HEK293 (cell line): ENCODE measurements at regions not wholly inside any gene's neighbourhood (a gene's known extent, or its start where the extent isn't known, plus 50 kb on each side); places are given as distances from the start of the nearest gene placed in this dataset.
"Not testable (repeated sequence)": the region's sequence is repeated elsewhere in the genome, so short reads cannot be mapped to it uniquely, and the experiment has no call there.

Experiments used
- CTCF ChIA-PET: fragments of 350-600 bp; formaldehyde crosslinking; extraction: SDS; loops from one replicate; lab custom pipeline; 2021; ENCODE audit warnings: antibody characterized with exemption; lab: Yijun Ruan, JAX
- POLR2A ChIA-PET: fragments of 300-600 bp; formaldehyde crosslinking; extraction: SDS; loops from one replicate; lab custom pipeline; 2020; ENCODE audit warnings: antibody characterized with exemption, inconsistent platforms; lab: Yijun Ruan, JAX
- H3K27ac ChIP-seq: fragments of 200-500 bp; sonication (Bioruptor generic); 2 replicates; pipeline ENCODE4 v1.5.1; 2014; ENCODE audit warnings: low read depth, low read length, control low read depth, inconsistent platforms; ENCODE audit errors: extremely low read depth
- H3K36me3 ChIP-seq, 2 experiments: fragments of 200-500 bp in 1 of 2; sonication (Bioruptor generic) in 1 of 2; 1 replicate in 1 of 2; 2 replicates in 1 of 2; pipeline ENCODE4 v1.5.1; 2014 to 2017; ENCODE audit warnings: inconsistent platforms in 2 of 2, low read length in 2 of 2; ENCODE audit not compliant: control insufficient read depth in 2 of 2, insufficient read depth in 1 of 2
- H3K4me1 ChIP-seq: fragments of 200-500 bp; sonication (Bioruptor generic); 2 replicates; pipeline ENCODE4 v1.5.1; 2014; ENCODE audit warnings: mild to moderate bottlenecking, low read length, inconsistent platforms; ENCODE audit not compliant: control insufficient read depth, insufficient read depth
- H3K4me3 ChIP-seq: 2 replicates; pipeline ENCODE4 v1.5.1; 2011; ENCODE audit warnings: low read depth, mild to moderate bottlenecking, control low read depth, low read length, moderate library complexity
- H3K9me3 ChIP-seq: fragments of 200-500 bp; sonication (Bioruptor generic); 2 replicates; pipeline ENCODE4 v1.5.1; 2014; ENCODE audit warnings: low read depth, low read length, inconsistent platforms; ENCODE audit not compliant: control insufficient read depth, insufficient read depth
- GLIS1 ChIP-seq: fragments of 450-650 bp; formaldehyde crosslinking; IDR thresholded peaks from 2 replicates; pipeline ENCODE4 v1.5.1; 2016; ENCODE audit warnings: missing biosample characterization, missing genetic modification characterization
- ZBTB48 ChIP-seq: fragments of 450-650 bp; formaldehyde crosslinking; IDR thresholded peaks from 2 replicates; pipeline ENCODE4 v1.5.1; 2016; ENCODE audit warnings: missing biosample characterization, missing genetic modification characterization
- ZBTB8A ChIP-seq: fragments of 450-650 bp; formaldehyde crosslinking; IDR thresholded peaks from 2 replicates; pipeline ENCODE4 v1.5.1; 2016; ENCODE audit warnings: missing biosample characterization, missing genetic modification characterization
- ZNF391 ChIP-seq: fragments of 450-650 bp; formaldehyde crosslinking; IDR thresholded peaks from 2 replicates; pipeline ENCODE4 v1.5.1; 2016; ENCODE audit warnings: low read depth, missing biosample characterization, missing genetic modification characterization, borderline replicate concordance
- ZNF518A ChIP-seq: fragments of 450-650 bp; formaldehyde crosslinking; conservative IDR thresholded peaks from 2 replicates; pipeline ENCODE4 v1.5.1; 2016; ENCODE audit warnings: low read depth, missing biosample characterization, missing genetic modification characterization
- ZNF624 ChIP-seq: fragments of 450-650 bp; formaldehyde crosslinking; IDR thresholded peaks from 2 replicates; pipeline ENCODE4 v1.5.1; 2017; ENCODE audit warnings: missing biosample characterization, missing genetic modification characterization
- ZNF830 ChIP-seq: fragments of 450-650 bp; IDR thresholded peaks from 2 replicates; pipeline ENCODE4 v1.5.0; 2018; ENCODE audit warnings: missing biosample characterization, missing genetic modification characterization, low read depth, mild to moderate bottlenecking, moderate library complexity
- ZNF837 ChIP-seq: fragments of 450-650 bp; formaldehyde crosslinking; IDR thresholded peaks from 2 replicates; pipeline ENCODE4 v1.5.1; 2016; ENCODE audit warnings: missing biosample characterization, missing genetic modification characterization
- TF ChIP-seq, protein P1 (sequence below): fragments of 450-650 bp; formaldehyde crosslinking; IDR thresholded peaks from 2 replicates; pipeline ENCODE4 v1.5.1; 2016; ENCODE audit warnings: missing biosample characterization, missing genetic modification characterization
- TF ChIP-seq, protein P2 (sequence below): fragments of 450-650 bp; formaldehyde crosslinking; IDR thresholded peaks from 2 replicates; pipeline ENCODE4 v1.5.1; 2016; ENCODE audit warnings: missing biosample characterization, missing genetic modification characterization
- TF ChIP-seq, protein P3 (sequence below): fragments of 450-650 bp; formaldehyde crosslinking; IDR thresholded peaks from 2 replicates; pipeline ENCODE4 v1.5.1; 2016; ENCODE audit warnings: missing biosample characterization, missing genetic modification characterization
- TF ChIP-seq, protein P4 (sequence below): fragments of 450-650 bp; formaldehyde crosslinking; IDR thresholded peaks from 2 replicates; pipeline ENCODE4 v1.5.1; 2017; ENCODE audit warnings: missing biosample characterization, mild to moderate bottlenecking, missing genetic modification characterization, moderate library complexity

- TF ChIP-seq, protein P1, sequence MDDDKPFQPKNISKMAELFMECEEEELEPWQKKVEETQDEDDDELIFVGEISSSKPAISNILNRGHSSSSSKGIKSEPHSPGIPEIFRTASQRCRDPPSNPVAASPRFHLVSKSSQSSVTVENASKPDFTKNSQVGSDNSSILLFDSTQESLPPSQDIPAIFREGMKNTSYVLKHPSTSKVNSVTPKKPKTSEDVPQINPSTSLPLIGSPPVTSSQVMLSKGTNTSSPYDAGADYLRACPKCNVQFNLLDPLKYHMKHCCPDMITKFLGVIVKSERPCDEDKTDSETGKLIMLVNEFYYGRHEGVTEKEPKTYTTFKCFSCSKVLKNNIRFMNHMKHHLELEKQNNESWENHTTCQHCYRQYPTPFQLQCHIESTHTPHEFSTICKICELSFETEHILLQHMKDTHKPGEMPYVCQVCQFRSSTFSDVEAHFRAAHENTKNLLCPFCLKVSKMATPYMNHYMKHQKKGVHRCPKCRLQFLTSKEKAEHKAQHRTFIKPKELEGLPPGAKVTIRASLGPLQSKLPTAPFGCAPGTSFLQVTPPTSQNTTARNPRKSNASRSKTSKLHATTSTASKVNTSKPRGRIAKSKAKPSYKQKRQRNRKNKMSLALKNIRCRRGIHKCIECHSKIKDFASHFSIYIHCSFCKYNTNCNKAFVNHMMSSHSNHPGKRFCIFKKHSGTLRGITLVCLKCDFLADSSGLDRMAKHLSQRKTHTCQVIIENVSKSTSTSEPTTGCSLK (tag by site-specific recombination) = no peak
- TF ChIP-seq ZNF391 (tag by site-specific recombination) (no peak), GLIS1 (no peak), ZNF837 (tag by site-specific recombination) (no peak), ZNF624 (tag by site-specific recombination) (no peak)
These were observed 1926.9 kb upstream of the RAG2 start (continued) for GRCh38 chr11:38524945-38525344.

DNA sequence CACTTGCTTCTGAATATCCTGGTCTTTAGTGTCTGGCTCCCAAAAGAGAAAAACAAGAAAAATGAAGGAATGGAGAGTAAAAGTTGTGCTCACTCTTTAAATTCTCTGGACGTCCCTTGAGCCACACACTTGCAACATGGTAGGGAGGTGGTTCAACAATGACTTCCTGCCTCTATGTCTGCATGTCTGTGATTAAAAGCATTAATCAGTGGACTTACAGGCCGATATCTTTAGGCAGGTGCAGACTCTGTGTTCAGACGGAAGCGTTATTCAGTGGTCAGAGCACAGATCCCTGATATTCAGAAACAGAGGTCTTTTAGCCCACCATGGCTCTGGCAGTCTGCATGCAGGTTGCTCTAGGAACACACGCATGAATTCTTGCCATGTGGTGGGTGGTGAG is 1920.0 kb upstream of the RAG2 start:
- POLR2A ChIA-PET = no interaction called here

GRCh38 chr11:38512830-38513229 is 1914.8 kb upstream of the RAG2 start:
- POLR2A ChIA-PET, H3K9me3 ChIP-seq, CTCF ChIA-PET, H3K4me1 ChIP-seq, H3K4me3 ChIP-seq, H3K36me3 ChIP-seq, H3K27ac ChIP-seq: not testable (repeated sequence)

More for the DNA sequence above, 1920.0 kb upstream of the RAG2 start:
- H3K27ac ChIP-seq = no peak overlapping the region
- TF ChIP-seq ZNF830 (tag by site-specific recombination) = no peak
- TF ChIP-seq ZBTB8A (tag by site-specific recombination) = no peak
- TF ChIP-seq ZNF518A (tag by site-specific recombination) = no peak
- TF ChIP-seq, all 188 proteins: peak for 0
- H3K9me3 ChIP-seq = no peaks in the 10 kb centered on the region
- H3K36me3 ChIP-seq = no peaks in the 10 kb centered on the region
- H3K4me1 ChIP-seq = no peaks in the 10 kb centered on the region
- H3K4me3 ChIP-seq = no peak overlapping the region
- CTCF ChIA-PET = no interaction called here

- H3K4me3 ChIP-seq = no peak overlapping the region
- no peaks in the 10 kb centered on the region for H3K4me1 ChIP-seq
- CTCF ChIA-PET = no interaction called here
- H3K9me3 ChIP-seq = no peaks in the 10 kb centered on the region
- TF ChIP-seq, protein P2, sequence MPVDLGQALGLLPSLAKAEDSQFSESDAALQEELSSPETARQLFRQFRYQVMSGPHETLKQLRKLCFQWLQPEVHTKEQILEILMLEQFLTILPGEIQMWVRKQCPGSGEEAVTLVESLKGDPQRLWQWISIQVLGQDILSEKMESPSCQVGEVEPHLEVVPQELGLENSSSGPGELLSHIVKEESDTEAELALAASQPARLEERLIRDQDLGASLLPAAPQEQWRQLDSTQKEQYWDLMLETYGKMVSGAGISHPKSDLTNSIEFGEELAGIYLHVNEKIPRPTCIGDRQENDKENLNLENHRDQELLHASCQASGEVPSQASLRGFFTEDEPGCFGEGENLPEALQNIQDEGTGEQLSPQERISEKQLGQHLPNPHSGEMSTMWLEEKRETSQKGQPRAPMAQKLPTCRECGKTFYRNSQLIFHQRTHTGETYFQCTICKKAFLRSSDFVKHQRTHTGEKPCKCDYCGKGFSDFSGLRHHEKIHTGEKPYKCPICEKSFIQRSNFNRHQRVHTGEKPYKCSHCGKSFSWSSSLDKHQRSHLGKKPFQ = no peak
- TF ChIP-seq, protein P3, sequence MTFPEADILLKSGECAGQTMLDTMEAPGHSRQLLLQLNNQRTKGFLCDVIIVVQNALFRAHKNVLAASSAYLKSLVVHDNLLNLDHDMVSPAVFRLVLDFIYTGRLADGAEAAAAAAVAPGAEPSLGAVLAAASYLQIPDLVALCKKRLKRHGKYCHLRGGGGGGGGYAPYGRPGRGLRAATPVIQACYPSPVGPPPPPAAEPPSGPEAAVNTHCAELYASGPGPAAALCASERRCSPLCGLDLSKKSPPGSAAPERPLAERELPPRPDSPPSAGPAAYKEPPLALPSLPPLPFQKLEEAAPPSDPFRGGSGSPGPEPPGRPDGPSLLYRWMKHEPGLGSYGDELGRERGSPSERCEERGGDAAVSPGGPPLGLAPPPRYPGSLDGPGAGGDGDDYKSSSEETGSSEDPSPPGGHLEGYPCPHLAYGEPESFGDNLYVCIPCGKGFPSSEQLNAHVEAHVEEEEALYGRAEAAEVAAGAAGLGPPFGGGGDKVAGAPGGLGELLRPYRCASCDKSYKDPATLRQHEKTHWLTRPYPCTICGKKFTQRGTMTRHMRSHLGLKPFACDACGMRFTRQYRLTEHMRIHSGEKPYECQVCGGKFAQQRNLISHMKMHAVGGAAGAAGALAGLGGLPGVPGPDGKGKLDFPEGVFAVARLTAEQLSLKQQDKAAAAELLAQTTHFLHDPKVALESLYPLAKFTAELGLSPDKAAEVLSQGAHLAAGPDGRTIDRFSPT (tag by site-specific recombination) = no peak
- no peak for TF ChIP-seq ZBTB48
- TF ChIP-seq, protein P4, sequence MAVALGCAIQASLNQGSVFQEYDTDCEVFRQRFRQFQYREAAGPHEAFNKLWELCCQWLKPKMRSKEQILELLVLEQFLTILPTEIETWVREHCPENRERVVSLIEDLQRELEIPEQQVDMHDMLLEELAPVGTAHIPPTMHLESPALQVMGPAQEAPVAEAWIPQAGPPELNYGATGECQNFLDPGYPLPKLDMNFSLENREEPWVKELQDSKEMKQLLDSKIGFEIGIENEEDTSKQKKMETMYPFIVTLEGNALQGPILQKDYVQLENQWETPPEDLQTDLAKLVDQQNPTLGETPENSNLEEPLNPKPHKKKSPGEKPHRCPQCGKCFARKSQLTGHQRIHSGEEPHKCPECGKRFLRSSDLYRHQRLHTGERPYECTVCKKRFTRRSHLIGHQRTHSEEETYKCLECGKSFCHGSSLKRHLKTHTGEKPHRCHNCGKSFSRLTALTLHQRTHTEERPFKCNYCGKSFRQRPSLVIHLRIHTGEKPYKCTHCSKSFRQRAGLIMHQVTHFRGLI (tag by site-specific recombination) = no peak
- POLR2A ChIA-PET = no interaction called here
- no peaks in the 10 kb centered on the region for H3K36me3 ChIP-seq
- no peak overlapping the region for H3K27ac ChIP-seq
These were observed 1912.0 kb upstream of the RAG2 start for GRCh38 chr11:38510041-38510440.
